ENCODE measurements at regions not wholly inside any gene's neighbourhood (a gene's known extent, or its start where the extent isn't known, plus 50 kb on each side); places are given as distances from the start of the nearest gene placed in this dataset.
"Not testable (repeated sequence)": the region's sequence is repeated elsewhere in the genome, so short reads cannot be mapped to it uniquely, and the experiment has no call there.

DNA sequence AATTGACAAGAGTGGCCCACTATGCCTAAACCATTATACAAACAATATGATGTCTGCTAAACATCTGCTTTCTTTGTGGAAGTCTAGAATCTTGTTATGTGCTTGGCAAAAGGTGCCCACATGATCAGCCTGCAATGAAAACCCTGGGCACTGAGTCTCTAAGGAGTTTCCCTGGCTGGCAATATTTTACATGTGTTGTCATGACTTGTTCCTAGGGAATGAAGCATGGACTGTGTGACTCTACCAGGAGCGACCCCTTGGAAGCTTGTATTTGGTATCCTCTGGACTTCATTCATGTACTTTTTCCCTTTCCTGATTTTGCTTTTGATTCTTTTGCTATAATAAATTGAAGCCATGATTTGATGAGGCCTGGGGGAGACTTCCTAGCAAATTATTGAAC, 324.9 kb downstream of the HHIPL2 start:
- H3K4me3 ChIP-seq (ENCODE audit: low read length), result no peak overlapping the region
- DNase-seq (ENCODE audit: low read depth, low spot score), result no peak

DNA sequence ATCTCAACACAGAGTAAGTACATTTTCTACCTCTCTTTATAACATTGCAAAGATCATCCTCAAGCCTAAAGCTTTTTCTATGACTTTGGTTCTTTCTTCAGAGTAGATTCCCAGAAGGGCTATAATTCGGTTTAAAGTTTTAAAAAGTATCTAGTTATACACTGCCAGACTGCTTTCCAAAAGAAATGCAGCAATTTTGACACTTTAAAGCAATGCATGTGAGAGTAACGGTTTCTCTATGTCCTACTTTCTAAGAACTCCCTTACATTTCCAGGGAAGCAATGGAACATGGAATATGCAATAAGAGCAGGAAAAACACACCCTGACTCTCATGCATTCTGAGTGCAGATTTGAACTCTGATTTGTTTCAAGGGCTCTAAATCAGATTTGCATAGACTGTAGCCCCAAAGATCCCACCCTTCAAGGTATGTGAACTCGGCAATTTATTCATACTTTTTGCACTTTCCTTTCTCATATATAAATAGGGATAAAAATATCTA, 331.6 kb downstream of the HHIPL2 start:
- no peak overlapping the region for H3K4me3 ChIP-seq (ENCODE audit: low read length)
- no peak for DNase-seq (ENCODE audit: low read depth, low spot score)

DNA sequence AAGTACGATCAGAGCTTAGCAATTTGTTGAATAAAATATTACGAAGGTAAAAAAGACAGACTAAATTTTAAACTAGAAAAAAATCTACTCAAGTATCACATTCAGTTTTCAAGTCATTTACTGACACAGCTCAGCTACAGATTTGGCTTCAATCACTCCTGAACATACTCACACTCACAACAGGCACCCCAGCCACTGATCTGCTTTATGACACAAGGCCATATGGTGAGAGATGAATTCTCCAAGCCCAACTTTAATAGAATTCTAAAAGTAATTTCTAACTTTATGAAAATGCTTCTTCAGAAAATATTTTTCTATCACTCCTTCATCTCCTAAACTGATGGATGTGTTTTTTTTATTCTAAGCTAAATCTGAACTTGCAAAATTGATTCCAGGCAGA, 337.1 kb downstream of the HHIPL2 start:
- H3K4me3 ChIP-seq (ENCODE audit: low read length), result no peak overlapping the region
- no peak for DNase-seq (ENCODE audit: low read depth, low spot score)

DNA sequence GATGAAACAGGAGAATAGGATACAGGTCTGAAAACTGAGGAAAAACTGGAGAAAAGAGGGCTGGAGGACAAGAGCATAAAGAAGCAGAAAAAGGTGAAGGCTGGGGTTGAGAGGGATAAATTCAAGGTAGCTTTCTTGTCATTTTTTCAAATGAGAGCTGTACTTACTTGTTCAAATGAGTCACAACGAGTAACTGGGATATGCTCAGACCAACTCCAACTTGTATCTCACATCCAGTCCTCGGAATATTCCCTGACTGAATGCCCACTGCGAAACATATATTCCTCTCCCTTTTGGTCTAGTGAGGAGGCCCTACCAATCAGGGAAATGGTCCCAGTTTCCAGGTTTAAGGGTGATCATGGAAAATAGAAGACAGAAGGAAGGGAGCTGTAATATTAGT, 343.4 kb downstream of the HHIPL2 start:
- no peak for DNase-seq (ENCODE audit: low read depth, low spot score)
- no peak overlapping the region for H3K4me3 ChIP-seq (ENCODE audit: low read length)

DNA sequence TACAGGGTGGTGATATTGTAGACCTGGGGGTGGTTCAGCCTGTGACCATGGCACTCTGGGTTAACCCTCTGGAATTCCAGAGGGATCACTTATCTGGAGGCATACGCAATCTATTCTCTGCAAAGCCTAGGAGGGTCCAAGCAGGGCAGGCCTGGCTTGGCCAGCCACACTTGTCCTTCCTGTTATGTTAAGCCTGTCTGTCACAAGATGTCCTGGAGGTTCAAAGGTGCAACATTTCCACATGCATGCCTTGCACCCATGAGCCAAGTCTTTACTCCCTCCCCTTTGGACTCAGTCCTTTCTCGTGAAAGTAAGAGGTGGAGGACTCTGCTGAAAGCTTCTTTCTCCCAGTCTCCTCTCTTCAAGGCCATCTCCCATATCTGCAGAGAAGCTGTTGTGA, 345.1 kb downstream of the HHIPL2 start:
- no peak for DNase-seq (ENCODE audit: low read depth, low spot score)
- no peak overlapping the region for H3K4me3 ChIP-seq (ENCODE audit: low read length)

DNA sequence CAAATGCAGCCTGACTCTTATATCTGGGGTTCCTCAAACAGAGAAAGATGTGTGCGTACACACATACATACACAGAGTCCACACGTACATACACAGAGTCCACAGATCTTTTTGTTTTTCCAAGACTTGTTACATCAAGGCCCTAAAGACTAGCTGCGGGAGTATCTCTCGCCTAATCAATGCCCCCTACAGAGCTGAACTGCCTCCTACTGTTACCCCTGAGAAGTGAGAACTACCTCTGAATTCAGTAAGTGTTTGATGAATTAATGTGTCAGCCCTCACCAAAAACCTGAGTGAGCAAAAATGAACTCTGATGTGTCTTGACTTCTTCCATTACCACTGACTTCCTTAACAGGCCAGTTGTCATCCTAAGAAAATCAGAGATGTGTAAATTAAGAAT, 351.2 kb downstream of the HHIPL2 start:
- DNase-seq (ENCODE audit: low read depth, low spot score), result no peak
- H3K4me3 ChIP-seq (ENCODE audit: low read length), result no peak overlapping the region

DNA sequence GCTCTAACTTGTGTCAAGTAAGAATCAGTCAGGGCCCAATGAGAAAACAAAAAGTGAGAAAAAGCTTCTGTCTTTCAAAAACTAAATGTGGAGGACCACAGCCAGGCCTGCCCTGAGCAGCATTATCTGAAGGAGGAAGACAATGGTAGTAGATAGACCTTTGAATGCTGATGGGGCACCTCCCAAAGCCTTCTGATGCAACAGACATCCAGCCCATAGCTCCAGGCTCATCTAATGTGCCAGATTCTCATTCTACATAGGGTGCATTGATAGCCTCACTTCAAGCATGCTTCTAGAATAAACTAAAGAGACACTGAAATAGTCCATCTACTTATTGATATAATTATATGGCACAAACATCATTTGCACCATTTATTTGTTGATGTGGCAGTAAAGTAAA, 351.6 kb downstream of the HHIPL2 start:
- no peak overlapping the region for H3K4me3 ChIP-seq (ENCODE audit: low read length)
- no peak for DNase-seq (ENCODE audit: low read depth, low spot score)

DNA sequence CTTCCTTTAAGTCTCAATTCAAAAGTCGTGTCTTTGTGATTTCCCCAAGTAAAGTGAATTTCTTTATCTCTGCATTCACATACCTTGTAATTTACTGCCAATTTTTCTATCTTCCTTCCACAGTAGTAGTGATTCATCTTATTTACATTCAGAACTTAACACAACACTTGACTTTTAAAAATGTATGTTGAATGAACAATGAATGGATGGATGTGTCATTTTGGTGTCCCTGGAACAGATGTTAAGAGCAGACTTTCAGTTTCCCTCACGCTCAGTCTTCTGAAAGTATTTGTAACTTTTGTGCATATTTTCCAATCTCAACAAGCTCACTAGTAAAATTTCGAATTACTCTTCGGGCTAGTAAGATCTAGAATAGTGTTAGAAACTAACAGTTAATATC, 352.0 kb downstream of the HHIPL2 start:
- no peak overlapping the region for H3K4me3 ChIP-seq (ENCODE audit: low read length)
- DNase-seq (ENCODE audit: low read depth, low spot score), result no peak

DNA sequence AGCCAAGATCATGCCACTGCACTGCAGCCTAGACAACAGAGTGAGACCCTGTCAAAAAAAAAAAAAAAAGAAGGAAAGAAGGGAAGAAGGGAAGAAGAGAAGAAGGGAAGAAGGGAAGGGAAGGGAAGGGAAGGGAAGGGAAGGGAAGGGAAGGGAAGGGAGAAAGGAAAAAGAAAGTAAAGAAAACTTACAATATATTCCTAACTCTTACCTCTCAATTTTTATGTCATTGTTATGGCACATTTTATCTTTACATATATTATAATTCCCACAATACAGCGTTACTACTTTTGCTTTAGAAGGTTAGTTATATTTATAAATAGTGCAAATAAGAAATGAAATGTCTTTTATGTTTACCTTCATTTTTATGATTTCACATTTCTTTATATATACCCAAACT, 358.7 kb downstream of the HHIPL2 start:
- H3K4me3 ChIP-seq (ENCODE audit: low read length), result no peak overlapping the region
- DNase-seq (ENCODE audit: low read depth, low spot score), result no peak

DNA sequence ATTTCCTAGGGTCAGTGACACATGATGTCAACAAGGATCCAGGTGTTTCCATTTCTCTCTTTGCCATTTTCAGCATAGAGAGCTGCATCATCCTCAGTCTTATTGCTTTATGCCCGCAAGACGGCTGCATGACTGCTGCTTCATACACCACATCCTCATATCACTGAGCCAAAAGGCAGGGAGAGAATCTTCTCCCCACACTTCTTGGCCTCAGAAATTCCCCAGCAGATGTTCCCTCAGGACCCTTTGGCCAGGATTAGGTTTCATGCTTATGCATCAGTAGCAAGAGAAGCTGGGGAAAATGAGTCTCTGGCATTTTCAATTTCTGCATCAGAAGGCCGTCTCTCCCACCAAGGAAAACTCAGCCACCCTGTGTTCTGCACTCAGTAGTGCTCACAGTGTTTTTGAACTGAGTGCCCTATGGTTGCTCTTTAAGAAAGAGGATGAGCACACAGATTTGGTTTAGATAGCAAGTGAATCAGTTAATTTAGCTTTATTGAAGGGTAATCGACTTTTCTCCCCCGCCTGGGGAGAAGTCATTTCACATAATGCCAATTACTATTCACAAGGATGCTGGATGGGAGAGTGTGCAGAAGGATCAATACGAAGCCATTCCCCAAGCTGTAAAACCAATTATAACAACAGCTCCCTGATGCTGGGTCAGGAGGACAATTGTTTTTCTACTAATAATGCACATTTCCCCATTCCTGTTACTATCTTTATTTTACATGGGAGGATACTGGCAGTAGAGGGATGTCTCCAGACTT, 360.2 kb downstream of the HHIPL2 start:
- H3K4me3 ChIP-seq (ENCODE audit: low read length), result no peak overlapping the region
- no peak for DNase-seq (ENCODE audit: low read depth, low spot score)

DNA sequence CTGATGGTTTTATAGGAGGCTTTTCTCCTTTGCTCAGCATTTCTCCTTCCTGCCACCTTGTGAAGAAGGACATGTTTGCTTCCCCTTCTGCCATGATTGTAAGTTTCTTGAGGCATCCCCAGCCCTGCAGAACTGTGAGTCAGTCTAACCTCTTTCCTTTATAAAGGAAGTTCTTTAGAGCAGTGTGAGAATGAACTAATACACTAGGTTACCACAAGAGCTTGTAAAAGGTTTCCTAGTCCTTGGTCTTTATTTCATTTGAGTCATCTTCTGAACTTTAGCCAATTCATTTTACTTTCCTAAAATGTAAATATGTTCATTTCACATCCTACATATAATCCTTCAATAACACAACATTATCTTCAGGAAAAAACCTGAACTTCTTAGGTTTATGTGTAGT, 365.3 kb downstream of the HHIPL2 start:
- no peak overlapping the region for H3K4me3 ChIP-seq (ENCODE audit: low read length)
- DNase-seq (ENCODE audit: low read depth, low spot score), result no peak

DNA sequence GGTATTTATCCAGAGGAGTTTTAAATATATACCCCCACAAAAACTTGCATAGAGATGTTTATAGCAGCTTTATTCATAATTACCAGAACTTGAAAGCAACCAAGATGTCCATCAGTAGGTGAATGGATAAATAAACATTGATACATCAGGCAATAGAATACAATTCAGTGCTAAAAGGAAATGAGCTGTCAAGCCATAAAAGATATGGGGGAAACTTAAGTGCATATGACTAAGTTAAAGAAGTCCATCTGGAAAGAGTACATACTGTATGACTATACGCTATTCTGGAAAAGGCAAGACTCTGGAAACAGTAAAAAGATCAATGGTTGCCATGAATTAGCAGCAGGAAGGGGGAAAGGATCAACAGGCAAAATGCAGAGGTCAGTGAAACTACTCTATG, 366.7 kb downstream of the HHIPL2 start:
- no peak overlapping the region for H3K4me3 ChIP-seq (ENCODE audit: low read length)
- no peak for DNase-seq (ENCODE audit: low read depth, low spot score)

DNA sequence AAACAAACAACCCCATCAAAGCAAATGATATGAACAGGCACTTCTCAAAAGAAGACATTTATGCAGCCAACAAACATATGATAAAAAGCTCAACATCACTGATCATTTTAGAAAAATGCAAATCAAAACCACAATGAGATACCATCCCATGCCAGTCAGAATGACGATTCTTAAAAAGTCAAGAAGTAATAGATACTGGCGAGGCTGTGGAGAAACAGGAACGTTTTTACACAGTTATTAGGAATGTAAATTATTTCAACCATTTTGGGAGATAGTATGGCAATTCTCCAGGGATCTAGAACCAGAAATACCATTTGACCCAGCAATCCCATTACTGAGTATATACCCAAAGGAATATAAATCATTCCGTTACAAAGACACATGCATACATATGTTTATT, 370.4 kb downstream of the HHIPL2 start:
- not testable (repeated sequence) for H3K4me3 ChIP-seq (ENCODE audit: low read length); DNase-seq (ENCODE audit: low read depth, low spot score)

DNA sequence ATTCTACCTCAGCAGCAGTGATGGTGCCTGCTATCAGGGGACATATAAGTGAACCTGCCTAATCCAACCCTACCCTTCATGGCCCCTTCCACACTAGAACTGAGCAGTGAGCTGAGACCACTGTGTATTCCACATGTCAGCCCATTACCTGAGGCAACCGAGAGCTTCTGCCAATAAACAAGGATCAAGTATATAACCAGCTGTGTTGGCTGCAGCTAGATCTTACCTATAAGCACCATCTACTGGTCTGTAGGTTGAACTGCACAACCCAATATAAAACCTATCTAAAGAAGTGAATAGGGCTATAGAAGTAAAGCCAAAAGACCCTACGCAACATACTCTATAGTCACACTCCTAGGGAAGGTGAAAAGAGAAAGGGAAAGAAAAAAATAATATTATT, 376.9 kb downstream of the HHIPL2 start:
- peak; percentile 34 for DNase-seq (ENCODE audit: low read depth, low spot score)
- H3K4me3 ChIP-seq (ENCODE audit: low read length), result no peak overlapping the region

DNA sequence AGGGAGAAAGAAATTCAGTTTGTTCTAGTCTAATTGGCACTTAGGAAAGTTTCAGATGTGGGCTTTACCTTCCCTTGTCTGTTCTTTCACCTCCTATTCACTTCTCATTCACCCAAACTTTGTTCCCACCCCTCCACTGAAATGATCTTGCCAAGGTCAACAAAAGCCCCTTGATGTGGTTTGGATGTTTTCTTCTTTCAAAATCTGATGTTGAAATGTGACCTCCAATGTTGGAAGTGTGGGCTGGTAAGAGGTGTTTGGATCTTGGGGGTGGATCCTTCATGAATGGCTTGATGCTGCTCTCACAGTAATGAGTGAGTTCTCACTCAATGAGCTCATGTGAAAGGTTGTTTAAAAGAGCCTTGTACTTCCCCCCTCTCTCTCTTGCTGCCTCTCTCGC, 379.3 kb downstream of the HHIPL2 start:
- no peak for DNase-seq (ENCODE audit: low read depth, low spot score)
- no peak overlapping the region for H3K4me3 ChIP-seq (ENCODE audit: low read length)

DNA sequence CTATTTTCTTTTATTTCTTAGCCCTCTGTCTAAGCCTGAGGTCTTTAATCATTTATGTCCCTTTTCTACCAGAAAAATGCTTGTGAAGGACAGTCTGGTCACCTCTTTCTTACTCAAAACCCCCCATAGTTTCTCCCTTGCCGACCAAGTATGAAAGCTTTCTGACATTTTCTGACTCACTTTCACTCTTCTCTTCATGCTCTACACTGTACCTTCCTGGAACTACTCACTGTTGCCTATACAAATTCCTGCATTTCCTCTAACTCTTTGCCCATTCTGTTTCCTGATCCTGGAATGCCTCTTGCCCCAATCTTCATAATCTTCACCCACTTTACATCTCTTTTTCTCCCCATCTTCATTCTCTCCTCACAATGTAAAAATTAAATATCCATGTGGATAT, 380.0 kb downstream of the HHIPL2 start:
- no peak overlapping the region for H3K4me3 ChIP-seq (ENCODE audit: low read length)
- no peak for DNase-seq (ENCODE audit: low read depth, low spot score)

DNA sequence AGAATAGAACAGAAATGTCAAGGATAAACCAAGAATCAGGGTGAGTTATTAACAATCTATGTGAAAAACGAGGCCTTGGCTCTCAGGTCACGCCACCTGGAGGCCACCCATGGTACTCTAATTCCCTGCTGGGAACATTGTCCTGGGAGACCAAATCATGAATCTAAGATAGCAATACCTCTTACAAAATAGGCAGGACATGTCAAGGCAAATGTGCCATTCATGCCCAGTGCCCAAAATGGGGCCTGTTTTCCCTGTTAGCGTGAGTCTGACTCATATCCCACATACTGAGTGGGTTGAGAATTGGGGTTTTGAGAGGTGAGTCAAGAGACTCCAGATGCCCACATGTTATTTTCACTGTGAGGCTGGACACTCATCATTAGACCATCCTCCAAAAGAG, 380.8 kb downstream of the HHIPL2 start:
- DNase-seq (ENCODE audit: low read depth, low spot score), result peak; percentile 18
- H3K4me3 ChIP-seq (ENCODE audit: low read length), result no peak overlapping the region

DNA sequence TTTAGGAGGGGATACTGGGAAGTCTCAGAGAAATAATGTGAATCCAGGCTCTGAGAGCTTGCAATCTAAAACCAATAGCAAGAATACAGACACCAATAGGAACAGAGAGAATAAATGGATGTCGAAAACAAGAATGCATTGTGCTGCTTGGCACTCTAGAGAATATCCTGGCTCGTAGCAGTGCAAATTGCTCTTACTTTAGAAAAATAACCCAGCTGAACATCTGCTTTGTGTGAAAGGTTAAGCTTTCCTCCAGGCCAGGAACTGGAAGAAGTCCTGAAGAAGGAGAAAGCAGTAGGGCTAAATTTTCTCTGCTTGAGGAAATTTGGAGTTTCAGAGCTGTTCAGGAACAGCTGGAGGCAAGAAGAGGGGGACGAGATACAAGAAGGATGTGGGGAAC, 382.3 kb downstream of the HHIPL2 start:
- DNase-seq (ENCODE audit: low read depth, low spot score), result no peak
- no peak overlapping the region for H3K4me3 ChIP-seq (ENCODE audit: low read length)

DNA sequence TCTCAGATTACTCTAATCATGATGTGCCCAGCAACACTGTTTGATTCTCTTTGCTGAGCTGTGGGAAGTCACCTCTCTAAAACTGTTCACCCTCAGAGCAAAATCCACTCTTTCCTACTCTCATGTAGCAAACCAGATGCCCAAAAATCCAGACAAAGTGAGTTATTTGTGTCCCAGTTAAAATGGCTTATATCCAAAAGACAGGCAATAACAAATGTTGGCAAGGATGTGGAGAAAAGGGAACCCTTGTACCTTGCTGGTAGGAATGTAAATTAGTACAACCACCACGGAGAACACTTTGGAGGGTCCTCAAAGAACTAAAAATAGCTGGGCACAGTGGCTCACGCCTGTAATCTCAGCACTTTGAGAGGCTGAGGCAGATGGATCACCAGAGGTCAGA, 384.0 kb downstream of the HHIPL2 start:
- DNase-seq (ENCODE audit: low read depth, low spot score), result no peak
- H3K4me3 ChIP-seq (ENCODE audit: low read length), result no peak overlapping the region

DNA sequence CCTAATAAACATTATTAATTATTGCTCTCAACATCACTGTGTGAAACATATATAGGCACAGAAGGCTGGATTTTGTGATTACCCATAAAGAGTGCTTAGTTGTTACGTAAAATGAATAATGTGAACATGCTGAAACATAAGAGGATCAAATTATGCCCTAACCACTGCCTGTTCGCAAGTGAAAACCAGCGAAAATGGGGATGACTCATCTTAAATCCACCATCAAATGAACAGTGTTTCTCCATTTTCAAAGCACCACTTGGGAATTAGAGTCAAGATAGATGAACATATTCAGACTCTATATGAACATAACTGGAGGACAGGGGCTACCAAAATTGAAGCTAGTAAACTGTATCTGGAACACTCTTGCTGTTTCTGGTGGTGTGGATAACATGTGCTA, 386.2 kb downstream of the HHIPL2 start:
- DNase-seq (ENCODE audit: low read depth, low spot score), result no peak
- no peak overlapping the region for H3K4me3 ChIP-seq (ENCODE audit: low read length)

DNA sequence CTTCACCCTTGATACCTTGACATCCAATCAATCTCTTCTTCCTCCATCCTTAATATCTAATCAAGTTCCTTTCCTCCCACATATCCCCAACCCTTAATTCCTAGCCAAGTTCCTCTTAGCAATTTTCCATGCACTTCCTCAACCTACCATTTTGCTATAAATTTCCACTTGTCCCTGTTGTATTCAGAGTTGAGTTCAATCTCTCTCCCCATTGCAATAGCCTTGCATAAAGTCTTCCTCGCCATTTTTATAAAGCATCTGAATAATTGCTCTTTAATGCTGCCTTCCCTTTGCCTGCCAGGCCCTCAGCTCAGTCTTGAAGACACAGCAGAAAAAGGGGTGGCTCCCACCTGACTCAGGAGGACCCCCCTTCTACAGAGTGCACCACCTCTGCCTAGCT, 390.3 kb downstream of the HHIPL2 start:
- DNase-seq (ENCODE audit: low read depth, low spot score), result no peak
- H3K4me3 ChIP-seq (ENCODE audit: low read length), result no peak overlapping the region
